Stomach (tissue), 8 donors: ENCODE measurements at regions not wholly inside any gene's neighbourhood (a gene's known extent, or its start where the extent isn't known, plus 50 kb on each side); places are given as distances from the start of the nearest gene placed in this dataset.
"Not testable (repeated sequence)": the region's sequence is repeated elsewhere in the genome, so short reads cannot be mapped to it uniquely, and the experiment has no call there.

Experiments used
- DNase-seq, 2 donors: peaks; one replicate each; pipeline versions ENCODE4 v3.0.0 to v3.0.0-alpha.2; 2013 to 2019
- H3K27ac ChIP-seq, 5 donors: fragments of 200-600 bp in 4 of 5; sonication (generic) in 4 of 5; one replicate each; pipeline ENCODE4 v1.5.1; 2013 to 2019; ENCODE audit warnings: mild to moderate bottlenecking in 1 of 5, moderate library complexity in 1 of 5
- H3K27me3 ChIP-seq, 3 donors: fragments of 200-600 bp; sonication (generic); one replicate each; pipeline ENCODE4 v1.5.1; 2017 to 2019; ENCODE audit warnings: mixed run types in 1 of 3
- H3K36me3 ChIP-seq, 4 donors: fragments of 200-600 bp; sonication (generic); 1 replicate in 3 of 4; 2 replicates in 1 of 4; pipeline ENCODE4 v1.5.1; 2016 to 2019
- H3K4me1 ChIP-seq, 4 donors: fragments of 200-600 bp; sonication (generic); one replicate each; pipeline ENCODE4 v1.5.1; 2016 to 2019
- H3K4me3 ChIP-seq, 4 donors: fragments of 200-600 bp; sonication (generic) in 3 of 4; one replicate each; pipeline ENCODE4 v1.5.1; 2016 to 2019; ENCODE audit warnings: mild to moderate bottlenecking in 1 of 4
- H3K9me3 ChIP-seq, 4 donors: fragments of 200-600 bp; sonication (generic); one replicate each; pipeline ENCODE4 v1.5.1; 2016 to 2019
- CTCF ChIP-seq, 7 experiments: fragments of 450-650 bp in 4 of 7; fragments of 200-600 bp in 3 of 7; sonication (generic) in 3 of 7; IDR thresholded peaks; one replicate each; pipeline ENCODE4 v1.5.1; 2016 to 2019; ENCODE audit warnings: antibody characterized with exemption in 7 of 7, control low read depth in 2 of 7, mild to moderate bottlenecking in 1 of 7
- EP300 ChIP-seq: sonication (generic); formaldehyde crosslinking; IDR thresholded peaks from one replicate; pipeline ENCODE4 v1.6.1; 2017; ENCODE audit warnings: antibody characterized with exemption
- POLR2A ChIP-seq, 4 donors: fragments of 450-650 bp; IDR thresholded peaks; one replicate each; pipeline ENCODE4 v1.6.1; 2016; ENCODE audit warnings: antibody characterized with exemption in 4 of 4, control low read depth in 2 of 4, mild to moderate bottlenecking in 1 of 4, moderate library complexity in 1 of 4
- POLR2AphosphoS5 ChIP-seq, 3 donors: sonication (generic); formaldehyde crosslinking; IDR thresholded peaks; one replicate each; pipeline ENCODE4 v1.6.1; 2016; ENCODE audit warnings: antibody characterized with exemption in 3 of 3
- WGBS, 5 donors: extraction: QIAGEN DNeasy Blood & Tissue Kit in 3 of 5; methylation state at CpG; one replicate each; pipeline versions ENCODE4 v1.1.5 to v1.1.7; 2013 to 2018; 5-methylcytosine and 5-hydroxymethylcytosine counted together
- intact Hi-C: fragments of 100-400 bp; cut with DNase I; formaldehyde crosslinking; loops from one replicate; pipeline ENCODE4 v1.15.1; 2023; ENCODE audit warnings: low total_unique reads
- donor health status: healthy with polysubstance abuse.
- donor health status: Bipolar disorder and iron deficiency.
- donor health status: healthy.

- no peak for TF ChIP-seq CTCF (IDR thresholded peaks at IDR 0.05)
- TF ChIP-seq POLR2AphosphoS5 (IDR thresholded peaks at IDR 0.05) = no peak
- no peak for TF ChIP-seq EP300
- TF ChIP-seq POLR2A (IDR thresholded peaks at IDR 0.05) = no peak
- DNase-seq = no peak
- no peaks in the 10 kb centered on the region for H3K4me1 ChIP-seq
- WGBS, 5 donors = 36 to 66% (median 60%) methylated on average over 1 of the region's 1 CpG
- intact Hi-C loops = no loop called here
- H3K27ac ChIP-seq = no peak overlapping the region
- H3K9me3 ChIP-seq = peaks cover 0 to 3% (median 0%) of the 10 kb centered on the region in 4 donors
- H3K27me3 ChIP-seq = no peaks in the 10 kb centered on the region
- H3K36me3 ChIP-seq = no peaks in the 10 kb centered on the region
- no peak overlapping the region for H3K4me3 ChIP-seq
Observed at GRCh38 chr18:34510926-34511325, 199.2 kb upstream of the DTNA start.

GRCh38 chr18:34511435-34511834 is 198.7 kb upstream of the DTNA start:
- Histone ChIP-seq H3K27ac (no peak overlapping the region), H3K4me1 (no peaks in the 10 kb centered on the region)
- intact Hi-C loops = no loop called here

GRCh38 chr18:34511879-34512278 is 198.2 kb upstream of the DTNA start:
- no peak for TF ChIP-seq POLR2A (IDR thresholded peaks at IDR 0.05)
- TF ChIP-seq EP300 = no peak
- H3K4me3 ChIP-seq = no peak overlapping the region
- no peaks in the 10 kb centered on the region for H3K27me3 ChIP-seq
- no peaks in the 10 kb centered on the region for H3K4me1 ChIP-seq
- intact Hi-C loops = no loop called here
- peaks cover 0 to 12% (median 4%) of the 10 kb centered on the region in 4 donors for H3K9me3 ChIP-seq
- H3K36me3 ChIP-seq = no peaks in the 10 kb centered on the region
- no peak overlapping the region for H3K27ac ChIP-seq
- no peak for DNase-seq

More at GRCh38 chr18:34511435-34511834, 198.7 kb upstream of the DTNA start:
- DNase-seq = no peak
- TF ChIP-seq POLR2AphosphoS5 (IDR thresholded peaks at IDR 0.05) (no peak), POLR2A (IDR thresholded peaks at IDR 0.05) (no peak), CTCF (IDR thresholded peaks at IDR 0.05) (no peak), EP300 (no peak)
- H3K4me3 ChIP-seq = no peak overlapping the region
- H3K27me3 ChIP-seq = no peaks in the 10 kb centered on the region
- no peaks in the 10 kb centered on the region for H3K36me3 ChIP-seq
- H3K9me3 ChIP-seq = peaks cover 0 to 8% (median 3%) of the 10 kb centered on the region in 4 donors

- TF ChIP-seq EP300 = no peak
- TF ChIP-seq POLR2AphosphoS5 (IDR thresholded peaks at IDR 0.05) = no peak
- no peak for TF ChIP-seq POLR2A (IDR thresholded peaks at IDR 0.05)
- no peak for TF ChIP-seq CTCF (IDR thresholded peaks at IDR 0.05)
- H3K27me3 ChIP-seq = no peaks in the 10 kb centered on the region
- no peak for DNase-seq
- H3K27ac ChIP-seq = no peak overlapping the region
- no peaks in the 10 kb centered on the region for H3K4me1 ChIP-seq
- H3K9me3 ChIP-seq = peaks cover 0 to 15% (median 4%) of the 10 kb centered on the region in 4 donors
- intact Hi-C loops = no loop called here
- no peak overlapping the region for H3K4me3 ChIP-seq
- 68 to 93% (median 83%) methylated on average over 1 of the region's 1 CpG for WGBS, 5 donors
- no peaks in the 10 kb centered on the region for H3K36me3 ChIP-seq
Observed at GRCh38 chr18:34514238-34514637, 195.9 kb upstream of the DTNA start.

- Histone ChIP-seq H3K27me3 (no peaks in the 10 kb centered on the region), H3K27ac (no peak overlapping the region), H3K36me3 (no peaks in the 10 kb centered on the region), H3K9me3 (peaks cover 0 to 15% (median 4%) of the 10 kb centered on the region in 4 donors), H3K4me1 (no peaks in the 10 kb centered on the region), H3K4me3 (no peak overlapping the region)
- intact Hi-C loops = no loop called here
- TF ChIP-seq CTCF (IDR thresholded peaks at IDR 0.05) (no peak), EP300 (no peak), POLR2A (IDR thresholded peaks at IDR 0.05) (no peak), POLR2AphosphoS5 (IDR thresholded peaks at IDR 0.05) (no peak)
- WGBS, 5 donors = 41 to 63% (median 58%) methylated on average over 1 of the region's 1 CpG
- DNase-seq = no peak
Observed at GRCh38 chr18:34514957-34515356, 195.1 kb upstream of the DTNA start.

- H3K27ac ChIP-seq, H3K4me3 ChIP-seq, H3K27me3 ChIP-seq, H3K36me3 ChIP-seq, H3K4me1 ChIP-seq, intact Hi-C loops, DNase-seq: not testable (repeated sequence)
- H3K9me3 ChIP-seq = peaks cover 0 to 15% (median 4%) of the 10 kb centered on the region in 4 donors
- WGBS, 5 donors = 80 to 89% (median 84%) methylated on average over 9 of the region's 9 CpGs
Observed at GRCh38 chr18:34516355-34516754, 193.7 kb upstream of the DTNA start.

GRCh38 chr18:34516996-34517395 is 193.1 kb upstream of the DTNA start:
- H3K36me3 ChIP-seq, DNase-seq, intact Hi-C loops, H3K27me3 ChIP-seq, H3K27ac ChIP-seq, H3K4me1 ChIP-seq, H3K4me3 ChIP-seq: not testable (repeated sequence)
- 59 to 80% (median 71%) methylated on average over 2 of the region's 2 CpGs for WGBS, 5 donors
- peaks cover 0 to 15% (median 4%) of the 10 kb centered on the region in 4 donors for H3K9me3 ChIP-seq
